GM19395 (cell line): ENCODE measurements at regions not wholly inside any gene's neighbourhood (a gene's known extent, or its start where the extent isn't known, plus 50 kb on each side); places are given as distances from the start of the nearest gene placed in this dataset.
"Not testable (repeated sequence)": the region's sequence is repeated elsewhere in the genome, so short reads cannot be mapped to it uniquely, and the experiment has no call there.

ENCODE experiments used
- ATAC-seq: cut with Tn5 transposase; IDR thresholded peaks from one replicate; pipeline ENCODE4 v1.9.1; 2021; ENCODE audit warnings: mild to moderate bottlenecking, moderate library complexity; ENCODE audit not compliant: unreplicated experiment

DNA sequence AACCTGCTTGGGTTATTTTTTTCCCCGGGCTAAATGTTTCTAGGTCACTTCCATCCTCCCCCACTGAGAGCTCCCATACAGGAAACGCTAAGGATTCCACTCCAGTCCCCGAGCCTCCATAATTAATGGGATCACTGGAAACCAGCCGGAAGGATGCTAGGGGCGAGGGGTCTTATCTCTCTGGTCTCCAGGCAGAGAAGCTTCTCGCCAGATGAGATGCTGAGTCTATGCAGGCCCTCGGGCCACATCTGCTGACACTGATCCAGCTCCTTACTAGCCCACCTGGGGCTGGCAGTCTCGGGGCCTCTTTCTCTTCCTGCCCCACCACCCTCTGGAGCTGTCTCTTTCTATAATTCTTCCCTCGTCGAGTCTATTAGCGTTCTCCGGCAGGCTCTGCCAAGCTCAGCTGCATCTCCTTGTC, 125.9 kb upstream of the SYT13 start:
- ATAC-seq: no peak

DNA sequence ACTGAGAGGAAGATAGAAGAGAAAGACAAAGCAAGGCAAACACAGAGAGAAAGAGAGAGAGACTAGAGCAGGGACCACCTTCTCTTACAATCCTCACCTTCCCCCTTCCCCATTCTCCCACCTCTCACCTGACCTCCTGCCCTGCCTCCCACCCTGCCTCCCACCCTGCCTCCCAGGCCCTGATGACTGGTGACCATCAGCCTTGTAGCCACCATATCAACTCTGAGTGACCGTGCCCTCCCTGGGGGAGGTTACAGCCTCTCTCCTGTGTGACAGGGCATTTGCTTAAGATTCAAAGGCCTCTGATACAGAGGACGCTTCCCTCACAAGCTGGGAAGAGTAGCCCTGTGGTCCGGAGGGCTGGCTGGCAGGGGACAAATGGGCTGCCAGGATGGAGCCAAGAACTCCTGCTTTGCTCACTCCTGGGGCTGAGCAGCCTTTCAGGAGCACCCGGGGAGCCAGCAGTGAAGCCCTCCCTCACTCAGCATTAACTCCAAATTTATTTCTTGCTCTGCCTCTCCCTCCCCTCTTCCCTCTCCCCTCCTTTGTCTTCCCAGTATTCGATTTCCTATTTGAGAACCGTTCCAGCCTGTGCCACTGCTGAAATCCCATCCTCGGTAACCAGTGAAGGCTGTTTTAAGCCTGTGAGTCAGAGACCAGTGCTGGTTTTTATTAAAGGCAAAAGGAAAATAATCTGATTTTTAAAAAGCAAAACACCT, 125.2 kb upstream of the SYT13 start:
- ATAC-seq: no peak

- ATAC-seq: no peak
Observed at GRCh38 chr11:45410391-45411227, 124.5 kb upstream of the SYT13 start.

DNA sequence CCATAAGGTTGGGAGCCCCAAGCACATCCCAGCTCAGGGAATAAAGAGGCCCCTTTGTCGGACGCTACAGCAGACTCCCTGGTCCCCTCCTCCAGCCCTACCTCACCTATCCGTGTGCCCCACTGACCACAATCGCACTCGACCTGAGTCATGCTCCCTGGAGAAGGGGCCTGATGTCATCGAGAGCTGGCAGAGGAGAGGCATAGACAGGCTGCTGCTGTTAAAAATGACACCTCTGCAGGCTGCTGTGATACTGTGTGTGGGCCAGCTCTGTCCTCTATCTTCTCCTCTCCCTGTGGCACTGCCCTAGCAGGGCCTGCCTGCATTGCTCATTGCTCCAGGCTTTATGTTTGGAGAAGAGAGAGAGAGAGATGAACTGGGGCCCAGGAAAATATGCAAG, 123.4 kb upstream of the SYT13 start:
- no peak for ATAC-seq

DNA sequence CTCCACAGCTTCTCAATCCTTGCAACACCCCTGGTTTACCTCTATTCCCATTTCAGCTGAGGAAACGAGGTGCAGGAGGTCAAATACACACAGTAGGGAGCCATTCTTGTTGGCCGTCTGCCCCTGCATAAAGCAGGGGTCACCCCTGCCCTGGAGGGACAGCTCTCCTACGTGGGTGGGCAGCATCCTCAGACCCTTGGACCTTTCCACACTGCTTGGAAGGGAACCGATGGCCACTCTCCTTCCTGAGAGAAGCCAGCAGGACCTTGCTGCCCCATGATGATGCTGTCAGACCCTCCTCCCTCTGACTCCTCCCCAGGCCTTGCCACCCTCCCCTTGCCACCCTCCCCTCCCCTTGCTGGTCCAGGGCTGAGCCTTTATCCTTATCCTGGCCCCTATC, 121.1 kb upstream of the SYT13 start:
- ATAC-seq: no peak

DNA sequence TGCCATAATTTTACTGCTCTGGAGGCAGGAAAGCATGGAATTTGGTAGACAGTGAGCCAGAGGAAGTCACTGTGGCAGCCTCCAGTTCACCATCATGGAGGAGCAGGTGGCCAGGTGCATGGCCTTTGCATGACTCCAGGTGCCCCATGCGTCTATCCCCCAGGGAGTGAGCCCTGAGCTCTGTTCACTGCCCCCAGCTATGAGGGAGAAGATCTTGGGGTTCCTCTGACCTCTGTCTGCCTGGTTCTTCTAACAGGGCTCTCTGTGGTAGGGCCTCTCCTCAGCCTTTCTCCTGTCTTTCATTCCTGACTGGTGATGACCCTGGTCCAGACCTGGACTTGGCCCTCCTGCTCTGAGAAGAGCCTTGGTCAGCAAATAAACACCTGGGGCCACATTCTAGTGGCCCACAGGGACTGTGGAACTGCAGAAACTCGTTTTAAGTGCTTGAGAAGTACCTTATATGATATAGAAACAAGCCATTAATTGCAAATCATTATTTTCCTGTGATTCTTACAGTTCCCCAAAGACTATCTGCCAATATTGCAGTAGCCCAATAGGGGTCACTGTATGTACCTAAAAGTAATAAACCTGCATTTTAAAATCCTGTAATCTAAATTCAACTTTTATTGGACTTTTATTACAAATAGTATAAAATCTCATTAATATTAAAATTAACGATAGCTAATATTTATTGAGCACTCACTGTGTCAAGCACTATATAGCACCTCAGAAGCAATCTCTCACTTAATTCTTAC, 120.0 kb upstream of the SYT13 start:
- no peak for ATAC-seq

DNA sequence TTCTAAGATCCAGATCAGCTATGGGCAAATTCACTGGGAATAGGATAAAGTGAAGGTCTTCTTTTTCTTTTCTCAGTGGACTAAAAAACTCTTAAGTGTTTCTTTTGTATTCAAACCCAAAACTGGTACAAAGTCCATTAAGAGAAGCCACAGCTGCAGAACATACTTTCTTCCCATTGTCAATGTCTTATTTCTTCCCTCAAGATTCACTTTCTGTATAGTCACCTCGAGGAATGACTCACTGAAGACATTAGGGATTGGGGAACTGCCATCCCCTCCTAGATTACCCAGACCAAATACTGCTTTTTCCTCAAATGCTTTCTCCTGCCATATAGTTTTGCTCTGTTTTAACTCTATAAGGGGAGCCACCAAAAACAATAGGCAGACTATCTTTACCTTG, 117.4 kb upstream of the SYT13 start:
- not testable (repeated sequence) for ATAC-seq

DNA sequence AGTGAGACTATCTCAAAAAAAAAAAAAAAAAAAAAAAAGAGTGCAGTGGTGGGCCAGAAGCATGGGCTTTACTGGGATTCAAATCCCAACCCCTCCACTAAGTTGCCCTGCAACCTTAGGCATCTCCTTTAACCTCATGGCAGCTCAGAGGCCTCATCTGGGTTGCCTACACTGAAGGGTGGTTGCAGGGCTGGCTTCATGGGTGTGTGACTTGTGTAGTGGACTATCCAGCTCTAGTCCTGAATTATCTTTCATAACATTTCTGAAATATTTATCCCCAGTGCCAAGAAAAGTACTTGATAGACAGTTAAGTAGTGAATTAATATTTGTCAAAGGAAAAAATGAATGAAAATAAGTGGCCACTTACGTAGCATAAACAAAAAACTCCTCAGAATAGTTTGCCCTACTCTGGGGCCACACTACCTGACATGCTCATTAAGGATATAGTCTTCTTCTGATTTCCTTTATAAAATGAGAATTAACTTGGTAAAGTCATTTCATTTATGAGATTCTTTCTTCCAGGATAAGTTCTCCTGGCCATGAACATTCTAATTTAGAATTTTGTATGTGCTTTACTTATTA, 116.0 kb upstream of the SYT13 start:
- no peak for ATAC-seq

GRCh38 chr11:45400591-45400990, 114.5 kb upstream of the SYT13 start:
- no peak for ATAC-seq

GRCh38 chr11:45399166-45399565, 113.0 kb upstream of the SYT13 start:
- ATAC-seq: no peak

DNA sequence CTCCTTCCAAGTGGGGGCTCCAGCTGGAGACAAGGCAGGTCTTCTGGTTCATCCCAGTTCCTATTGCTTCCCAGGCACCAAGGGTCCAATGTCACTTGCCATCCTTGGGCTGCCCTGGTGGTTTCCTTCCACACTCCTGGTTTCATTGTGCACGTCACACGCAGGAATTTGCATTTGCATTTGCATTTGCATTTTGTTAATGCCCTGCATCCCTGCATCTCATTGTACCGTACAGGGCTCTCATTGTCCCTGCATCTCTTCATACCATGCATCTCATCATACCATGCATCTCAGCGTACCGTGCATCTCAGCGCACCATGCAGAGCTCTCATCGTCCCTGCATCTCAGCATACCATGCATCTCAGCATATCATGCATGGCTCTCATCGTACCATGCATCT, 112.2 kb upstream of the SYT13 start:
- ATAC-seq: no peak

GRCh38 chr11:45396394-45396793, 110.3 kb upstream of the SYT13 start:
- ATAC-seq: no peak

DNA sequence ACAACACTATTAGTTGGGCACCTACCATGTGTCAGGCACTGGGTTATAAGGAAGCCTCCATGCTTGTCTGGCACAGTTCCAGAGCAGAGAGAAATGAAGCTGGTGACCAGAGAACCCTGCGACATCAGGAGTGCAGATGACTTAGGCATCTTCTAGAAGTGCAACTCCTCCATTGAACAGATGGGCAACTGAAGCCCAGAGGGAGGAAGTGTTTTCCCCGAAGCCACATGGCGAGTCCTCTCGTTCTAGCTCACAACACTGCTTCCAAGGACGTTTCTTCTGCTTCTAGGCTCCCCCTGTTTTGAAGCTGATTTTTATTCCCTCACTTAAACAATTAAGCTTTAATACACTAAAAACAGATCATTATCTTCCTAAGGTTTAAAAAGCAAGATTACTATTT, 109.8 kb upstream of the SYT13 start:
- no peak for ATAC-seq

- no peak for ATAC-seq
Observed at GRCh38 chr11:45395421-45395820, 109.3 kb upstream of the SYT13 start.

DNA sequence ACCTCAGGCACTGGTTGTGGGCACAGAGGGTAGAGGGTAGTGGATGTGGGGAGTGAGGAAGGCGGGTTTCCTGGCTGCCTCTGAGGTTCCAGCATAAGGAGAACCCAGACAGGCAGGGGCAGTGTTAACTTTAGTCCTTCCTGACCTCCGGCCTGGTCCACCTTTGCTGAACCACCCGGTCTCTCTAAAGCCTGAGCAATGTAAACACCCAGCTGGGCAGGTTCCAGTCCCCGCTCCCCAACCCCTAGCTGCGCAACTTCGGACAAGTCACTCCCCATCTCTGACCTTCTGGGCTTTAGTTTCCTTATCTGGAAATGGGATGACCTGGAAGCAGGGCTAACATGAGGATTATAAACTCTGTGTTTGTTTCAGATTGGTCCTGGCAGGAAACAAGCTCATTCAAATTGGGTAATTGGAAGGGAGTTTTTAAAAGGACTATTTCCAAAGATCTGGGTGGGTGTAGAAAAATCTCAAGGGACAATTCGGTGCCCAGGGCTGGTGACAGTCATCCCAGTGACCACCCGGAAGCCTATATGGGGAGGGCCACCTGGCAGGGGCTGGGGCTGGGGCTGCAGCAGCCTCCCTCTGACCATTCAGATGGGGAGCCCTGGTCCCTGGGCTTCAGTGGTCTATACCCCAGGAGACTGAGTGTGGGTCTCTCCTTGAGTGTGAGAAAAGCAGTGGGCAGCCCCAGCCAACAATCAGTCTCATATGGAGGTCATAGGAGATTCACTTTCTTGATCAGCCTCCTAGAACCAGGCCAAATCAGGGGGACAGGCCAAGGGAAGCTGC, 108.3 kb upstream of the SYT13 start:
- ATAC-seq: no peak

- no peak for ATAC-seq
Observed at GRCh38 chr11:45393826-45394225, 107.7 kb upstream of the SYT13 start.

DNA sequence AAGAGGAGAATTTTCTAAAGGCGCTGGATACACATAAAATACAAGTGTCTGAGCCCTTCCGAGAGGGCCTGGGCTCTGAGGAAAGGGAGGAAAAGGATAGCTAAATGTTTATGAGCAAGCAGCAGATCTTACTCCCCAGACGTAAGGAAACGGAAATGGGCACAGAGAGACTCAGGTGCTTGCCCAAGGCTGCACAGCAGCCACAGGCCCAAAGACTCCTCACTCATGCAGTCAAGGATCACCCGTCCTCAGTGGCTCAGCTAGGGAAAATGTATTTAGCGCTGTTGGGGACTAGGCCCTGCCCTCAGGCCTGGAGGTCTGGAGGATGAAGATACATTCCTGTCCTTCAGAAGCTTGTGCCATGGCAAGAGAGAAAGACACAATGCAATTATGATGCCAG, 107.2 kb upstream of the SYT13 start:
- ATAC-seq: no peak

DNA sequence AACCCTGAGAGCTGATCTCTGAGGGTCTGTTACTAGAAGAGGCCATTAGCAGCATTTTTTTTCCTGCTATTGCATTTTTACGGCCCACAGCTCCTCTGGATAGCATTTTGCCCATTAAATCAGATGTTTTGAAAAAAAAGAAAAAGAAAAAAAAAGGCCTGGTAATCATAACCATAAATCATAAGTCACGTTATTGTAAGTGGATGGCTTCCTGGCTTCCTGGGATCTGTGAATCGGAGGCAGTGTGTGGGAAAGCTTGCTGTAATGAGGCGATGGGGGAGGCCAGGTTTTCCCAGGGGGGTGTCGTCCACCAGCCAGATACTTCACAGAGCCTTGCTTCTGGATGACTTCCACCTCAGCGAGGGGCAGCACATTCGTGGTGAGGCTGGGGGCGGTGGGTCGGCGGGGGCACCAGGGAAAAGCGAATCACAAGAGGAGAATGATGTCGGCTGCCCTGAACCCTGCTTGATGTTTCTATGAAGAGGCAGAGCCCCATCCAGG, 106.5 kb upstream of the SYT13 start:
- no peak for ATAC-seq

DNA sequence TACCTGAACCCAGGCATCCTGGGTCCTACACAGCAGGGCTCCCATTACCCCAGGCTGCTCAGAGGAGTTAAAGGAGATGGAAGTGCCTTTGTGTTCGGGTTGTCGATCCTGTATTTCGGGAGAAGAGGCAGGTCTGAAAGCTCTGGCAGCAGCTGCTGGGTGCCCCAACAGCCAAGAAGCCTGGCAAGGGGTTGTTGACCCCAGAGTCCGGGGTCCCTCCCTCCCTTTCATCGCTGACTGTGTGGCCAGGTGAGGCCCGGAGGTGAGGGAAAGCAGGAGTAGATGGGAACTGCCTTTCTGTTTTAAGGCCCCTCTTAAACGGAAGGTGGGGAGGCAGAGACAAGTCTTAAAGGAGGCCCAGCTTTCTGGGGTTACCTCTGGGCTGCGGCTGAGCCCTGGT, 106.0 kb upstream of the SYT13 start:
- no peak for ATAC-seq

GRCh38 chr11:45391168-45391850, 105.2 kb upstream of the SYT13 start:
- ATAC-seq: no peak
